SKM-1 (cell line): ENCODE measurements at regions not wholly inside any gene's neighbourhood (a gene's known extent, or its start where the extent isn't known, plus 50 kb on each side); places are given as distances from the start of the nearest gene placed in this dataset.

ENCODE experiments used
- DNase-seq: peaks from one replicate; lab custom pipeline; 2025; ENCODE audit not compliant: unreplicated experiment; lab: John Stamatoyannopoulos, UW

GRCh38 chr18:71919211-71919610 is 624.9 kb downstream of the CBLN2 start:
- DNase-seq: no peak

GRCh38 chr18:71913641-71914040 is 630.5 kb downstream of the CBLN2 start:
- DNase-seq: no peak

- DNase-seq: no peak
Measured at GRCh38 chr18:71902482-71902881, 641.7 kb downstream of the CBLN2 start.

- no peak for DNase-seq
Measured at GRCh38 chr18:71899707-71900472, 644.3 kb downstream of the CBLN2 start.

- DNase-seq: no peak
Measured at GRCh38 chr18:71899183-71899582, 645.0 kb downstream of the CBLN2 start.

GRCh38 chr18:71887509-71887908 is 656.6 kb downstream of the CBLN2 start:
- DNase-seq: no peak

- no peak for DNase-seq
Measured at GRCh38 chr18:71878226-71878625, 665.9 kb downstream of the CBLN2 start.

GRCh38 chr18:71873695-71874094 is 670.4 kb downstream of the CBLN2 start:
- no peak for DNase-seq

GRCh38 chr18:71865888-71866287 is 678.3 kb downstream of the CBLN2 start:
- no peak for DNase-seq

- no peak for DNase-seq
Measured at GRCh38 chr18:71850602-71851001, 693.5 kb downstream of the CBLN2 start.

- no peak for DNase-seq
Measured at GRCh38 chr18:71849407-71849806, 694.7 kb downstream of the CBLN2 start.

GRCh38 chr18:71846716-71847115 is 697.4 kb downstream of the CBLN2 start:
- DNase-seq: no peak

GRCh38 chr18:71844814-71845213 is 699.3 kb downstream of the CBLN2 start:
- no peak for DNase-seq

- DNase-seq: no peak
Measured at GRCh38 chr18:71842666-71843065, 701.5 kb downstream of the CBLN2 start.

GRCh38 chr18:71837547-71837946 is 706.6 kb downstream of the CBLN2 start:
- no peak for DNase-seq

- DNase-seq: no peak
Measured at GRCh38 chr18:71832946-71833617, 711.1 kb downstream of the CBLN2 start.

GRCh38 chr18:71831039-71831438 is 713.1 kb downstream of the CBLN2 start:
- DNase-seq: no peak

GRCh38 chr18:71827301-71827700 is 716.8 kb downstream of the CBLN2 start:
- DNase-seq: no peak

GRCh38 chr18:71815305-71815704 is 728.8 kb downstream of the CBLN2 start:
- DNase-seq: no peak

GRCh38 chr18:71809711-71810110 is 734.4 kb downstream of the CBLN2 start:
- DNase-seq: no peak

GRCh38 chr18:71808616-71809015 is 735.5 kb downstream of the CBLN2 start:
- no peak for DNase-seq

- no peak for DNase-seq
Measured at GRCh38 chr18:71807586-71807985, 736.6 kb downstream of the CBLN2 start.
